ENCODE measurements at regions not wholly inside any gene's neighbourhood (a gene's known extent, or its start where the extent isn't known, plus 50 kb on each side); places are given as distances from the start of the nearest gene placed in this dataset.

DNA sequence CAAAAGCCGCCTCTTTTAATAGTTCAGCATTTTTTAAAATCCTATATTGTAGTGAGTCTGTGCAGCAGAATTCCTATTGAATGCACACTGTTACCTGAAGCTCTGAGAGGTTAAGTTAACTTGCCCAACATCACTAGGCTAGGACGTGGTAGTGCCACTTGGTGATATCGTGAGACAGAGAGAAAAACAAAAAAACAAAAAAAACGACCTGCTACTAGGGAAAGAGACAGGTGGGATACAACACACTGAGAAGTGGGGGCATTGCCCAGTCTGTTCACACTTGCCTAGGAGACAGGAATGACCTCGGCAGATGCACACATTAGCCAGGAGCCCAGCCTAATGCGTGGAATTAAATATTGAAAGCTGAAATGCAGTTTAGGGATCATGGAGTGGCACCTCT, 129.7 kb upstream of the CCND2 start:
- H3K4me1 ChIP-seq (ENCODE audit: control insufficient read depth, insufficient read depth, low read length): no peaks in the 10 kb centered on the region
- POLR2A ChIA-PET: no interaction called here
- H3K36me3 ChIP-seq (ENCODE audit: control insufficient read depth in 2 of 2, insufficient read depth in 1 of 2, low read length in 2 of 2): no peaks in the 10 kb centered on the region
- no peak overlapping the region for H3K4me3 ChIP-seq (ENCODE audit: low read depth, low read length)
- H3K27ac ChIP-seq (ENCODE audit: extremely low read depth, low read depth, low read length): no peak overlapping the region
- H3K9me3 ChIP-seq (ENCODE audit: control insufficient read depth, insufficient read depth, low read depth, low read length): no peaks in the 10 kb centered on the region
- CTCF ChIA-PET: interaction anchor here (1.2 kb wide), 1 partner anchor 36 kb away, joined by 3 read pairs; no protein-coding TSS in a partner anchor
- TF ChIP-seq TRIM28 (IDR thresholded peaks at IDR 0.05; ENCODE audit: borderline replicate concordance, low read length) (0 out of 2 replicates have a peak, but pooled peaks have one; percentile 40), ZNF133 (tag by site-specific recombination; IDR thresholded peaks at IDR 0.05) (peak; percentile 93), ZNF202 (tag by site-specific recombination; IDR thresholded peaks at IDR 0.05; ENCODE audit: borderline replicate concordance) (no peak), SETDB1 (IDR thresholded peaks at IDR 0.05; ENCODE audit: insufficient read length, low read length) (peak; percentile 34)

DNA sequence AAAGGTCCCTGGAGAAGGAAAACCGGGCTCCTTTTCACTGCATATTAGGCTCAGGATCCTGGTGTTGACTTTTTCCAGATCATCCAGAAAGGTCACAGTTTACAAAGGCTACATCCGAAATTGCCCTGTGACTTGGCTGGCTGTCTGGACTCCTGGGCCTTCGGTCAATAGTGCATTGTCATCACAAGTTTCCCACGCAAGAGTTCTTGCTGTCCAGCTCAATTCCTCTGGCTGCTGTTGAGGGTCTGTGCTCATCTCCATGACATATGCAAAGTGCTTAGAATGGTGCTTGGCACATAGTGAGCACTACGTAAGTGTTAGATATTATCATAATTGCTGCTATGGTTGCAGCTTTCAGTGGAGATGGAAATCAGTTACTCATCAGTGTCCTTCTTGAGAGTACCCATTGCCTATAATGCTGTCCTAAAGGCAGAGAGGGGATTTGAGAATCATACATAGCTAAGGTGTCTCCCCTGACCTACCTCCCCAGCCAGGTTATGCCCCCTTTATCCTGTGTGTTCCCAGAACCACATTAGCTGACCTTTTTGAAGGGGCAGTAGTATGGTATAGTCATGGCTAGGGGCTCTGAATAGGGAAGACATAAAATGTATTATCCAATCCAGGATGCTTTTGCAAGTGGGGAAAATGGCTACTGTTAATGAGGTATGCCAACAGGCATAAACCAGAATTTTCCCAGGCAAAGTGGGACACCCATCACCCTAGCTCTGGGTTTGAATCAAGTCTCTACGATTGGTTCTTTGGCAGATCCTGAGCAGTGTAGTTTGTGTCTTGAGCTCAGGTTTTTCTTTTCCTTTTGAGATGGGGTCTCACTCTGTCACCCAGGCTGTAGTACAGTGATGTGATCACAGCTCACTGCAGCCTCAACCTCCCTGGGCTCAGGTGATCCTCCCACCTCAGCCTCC, 132.0 kb upstream of the CCND2 start:
- no peaks in the 10 kb centered on the region for H3K36me3 ChIP-seq (ENCODE audit: control insufficient read depth in 2 of 2, insufficient read depth in 1 of 2, low read length in 2 of 2)
- H3K4me1 ChIP-seq (ENCODE audit: control insufficient read depth, insufficient read depth, low read length): no peaks in the 10 kb centered on the region
- no peak overlapping the region for H3K27ac ChIP-seq (ENCODE audit: extremely low read depth, low read depth, low read length)
- no peak overlapping the region for H3K4me3 ChIP-seq (ENCODE audit: low read depth, low read length)
- ChIA-PET POLR2A (no interaction called here), CTCF (interaction anchor here (0.6 to 0.8 kb wide), 2 partner anchors 17 to 139 kb away, joined by 3 to 4 read pairs; no protein-coding TSS in a partner anchor)
- H3K9me3 ChIP-seq (ENCODE audit: control insufficient read depth, insufficient read depth, low read depth, low read length): no peaks in the 10 kb centered on the region
- no peak for TF ChIP-seq KLF7 (tag by site-specific recombination; IDR thresholded peaks at IDR 0.05; ENCODE audit: borderline replicate concordance)
- no peak for TF ChIP-seq ZNF76 (tag by site-specific recombination; IDR thresholded peaks at IDR 0.05; ENCODE audit: borderline replicate concordance, low read depth)
- no peak for TF ChIP-seq ZNF433 (tag by site-specific recombination; IDR thresholded peaks at IDR 0.05; ENCODE audit: low read depth)
- TF ChIP-seq ZNF169 (tag by site-specific recombination; IDR thresholded peaks at IDR 0.05): no peak
- TF ChIP-seq, protein P1, sequence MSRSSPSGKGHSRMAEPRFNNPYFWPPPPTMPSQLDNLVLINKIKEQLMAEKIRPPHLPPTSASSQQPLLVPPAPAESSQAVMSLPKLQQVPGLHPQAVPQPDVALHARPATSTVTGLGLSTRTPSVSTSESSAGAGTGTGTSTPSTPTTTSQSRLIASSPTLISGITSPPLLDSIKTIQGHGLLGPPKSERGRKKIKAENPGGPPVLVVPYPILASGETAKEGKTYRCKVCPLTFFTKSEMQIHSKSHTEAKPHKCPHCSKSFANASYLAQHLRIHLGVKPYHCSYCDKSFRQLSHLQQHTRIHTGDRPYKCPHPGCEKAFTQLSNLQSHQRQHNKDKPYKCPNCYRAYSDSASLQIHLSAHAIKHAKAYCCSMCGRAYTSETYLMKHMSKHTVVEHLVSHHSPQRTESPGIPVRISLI (tag by site-specific recombination; IDR thresholded peaks at IDR 0.05): no peak
- no peak for TF ChIP-seq ZNF548 (tag by site-specific recombination; IDR thresholded peaks at IDR 0.05)
- TF ChIP-seq, protein P2, sequence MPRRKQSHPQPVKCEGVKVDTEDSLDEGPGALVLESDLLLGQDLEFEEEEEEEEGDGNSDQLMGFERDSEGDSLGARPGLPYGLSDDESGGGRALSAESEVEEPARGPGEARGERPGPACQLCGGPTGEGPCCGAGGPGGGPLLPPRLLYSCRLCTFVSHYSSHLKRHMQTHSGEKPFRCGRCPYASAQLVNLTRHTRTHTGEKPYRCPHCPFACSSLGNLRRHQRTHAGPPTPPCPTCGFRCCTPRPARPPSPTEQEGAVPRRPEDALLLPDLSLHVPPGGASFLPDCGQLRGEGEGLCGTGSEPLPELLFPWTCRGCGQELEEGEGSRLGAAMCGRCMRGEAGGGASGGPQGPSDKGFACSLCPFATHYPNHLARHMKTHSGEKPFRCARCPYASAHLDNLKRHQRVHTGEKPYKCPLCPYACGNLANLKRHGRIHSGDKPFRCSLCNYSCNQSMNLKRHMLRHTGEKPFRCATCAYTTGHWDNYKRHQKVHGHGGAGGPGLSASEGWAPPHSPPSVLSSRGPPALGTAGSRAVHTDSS (tag by site-specific recombination; IDR thresholded peaks at IDR 0.05): no peak
- TF ChIP-seq, protein P3, sequence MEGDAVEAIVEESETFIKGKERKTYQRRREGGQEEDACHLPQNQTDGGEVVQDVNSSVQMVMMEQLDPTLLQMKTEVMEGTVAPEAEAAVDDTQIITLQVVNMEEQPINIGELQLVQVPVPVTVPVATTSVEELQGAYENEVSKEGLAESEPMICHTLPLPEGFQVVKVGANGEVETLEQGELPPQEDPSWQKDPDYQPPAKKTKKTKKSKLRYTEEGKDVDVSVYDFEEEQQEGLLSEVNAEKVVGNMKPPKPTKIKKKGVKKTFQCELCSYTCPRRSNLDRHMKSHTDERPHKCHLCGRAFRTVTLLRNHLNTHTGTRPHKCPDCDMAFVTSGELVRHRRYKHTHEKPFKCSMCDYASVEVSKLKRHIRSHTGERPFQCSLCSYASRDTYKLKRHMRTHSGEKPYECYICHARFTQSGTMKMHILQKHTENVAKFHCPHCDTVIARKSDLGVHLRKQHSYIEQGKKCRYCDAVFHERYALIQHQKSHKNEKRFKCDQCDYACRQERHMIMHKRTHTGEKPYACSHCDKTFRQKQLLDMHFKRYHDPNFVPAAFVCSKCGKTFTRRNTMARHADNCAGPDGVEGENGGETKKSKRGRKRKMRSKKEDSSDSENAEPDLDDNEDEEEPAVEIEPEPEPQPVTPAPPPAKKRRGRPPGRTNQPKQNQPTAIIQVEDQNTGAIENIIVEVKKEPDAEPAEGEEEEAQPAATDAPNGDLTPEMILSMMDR (tag by site-specific recombination; IDR thresholded peaks at IDR 0.05): no peak
- TF ChIP-seq GLIS2 (tag by site-specific recombination; IDR thresholded peaks at IDR 0.05): no peak
- no peak for TF ChIP-seq ZNF623 (tag by site-specific recombination; IDR thresholded peaks at IDR 0.05)
- TF ChIP-seq ZNF140 (tag by site-specific recombination; IDR thresholded peaks at IDR 0.05): no peak
- TF ChIP-seq ZNF335 (tag by site-specific recombination; conservative IDR thresholded peaks at IDR 0.05): no peak
- TF ChIP-seq ZNF529 (tag by site-specific recombination; IDR thresholded peaks at IDR 0.05; ENCODE audit: insufficient replicate concordance): no peak
- TF ChIP-seq, protein P4, sequence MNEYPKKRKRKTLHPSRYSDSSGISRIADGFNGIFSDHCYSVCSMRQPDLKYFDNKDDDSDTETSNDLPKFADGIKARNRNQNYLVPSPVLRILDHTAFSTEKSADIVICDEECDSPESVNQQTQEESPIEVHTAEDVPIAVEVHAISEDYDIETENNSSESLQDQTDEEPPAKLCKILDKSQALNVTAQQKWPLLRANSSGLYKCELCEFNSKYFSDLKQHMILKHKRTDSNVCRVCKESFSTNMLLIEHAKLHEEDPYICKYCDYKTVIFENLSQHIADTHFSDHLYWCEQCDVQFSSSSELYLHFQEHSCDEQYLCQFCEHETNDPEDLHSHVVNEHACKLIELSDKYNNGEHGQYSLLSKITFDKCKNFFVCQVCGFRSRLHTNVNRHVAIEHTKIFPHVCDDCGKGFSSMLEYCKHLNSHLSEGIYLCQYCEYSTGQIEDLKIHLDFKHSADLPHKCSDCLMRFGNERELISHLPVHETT (tag by site-specific recombination; IDR thresholded peaks at IDR 0.05): no peak
- TF ChIP-seq, protein P5, sequence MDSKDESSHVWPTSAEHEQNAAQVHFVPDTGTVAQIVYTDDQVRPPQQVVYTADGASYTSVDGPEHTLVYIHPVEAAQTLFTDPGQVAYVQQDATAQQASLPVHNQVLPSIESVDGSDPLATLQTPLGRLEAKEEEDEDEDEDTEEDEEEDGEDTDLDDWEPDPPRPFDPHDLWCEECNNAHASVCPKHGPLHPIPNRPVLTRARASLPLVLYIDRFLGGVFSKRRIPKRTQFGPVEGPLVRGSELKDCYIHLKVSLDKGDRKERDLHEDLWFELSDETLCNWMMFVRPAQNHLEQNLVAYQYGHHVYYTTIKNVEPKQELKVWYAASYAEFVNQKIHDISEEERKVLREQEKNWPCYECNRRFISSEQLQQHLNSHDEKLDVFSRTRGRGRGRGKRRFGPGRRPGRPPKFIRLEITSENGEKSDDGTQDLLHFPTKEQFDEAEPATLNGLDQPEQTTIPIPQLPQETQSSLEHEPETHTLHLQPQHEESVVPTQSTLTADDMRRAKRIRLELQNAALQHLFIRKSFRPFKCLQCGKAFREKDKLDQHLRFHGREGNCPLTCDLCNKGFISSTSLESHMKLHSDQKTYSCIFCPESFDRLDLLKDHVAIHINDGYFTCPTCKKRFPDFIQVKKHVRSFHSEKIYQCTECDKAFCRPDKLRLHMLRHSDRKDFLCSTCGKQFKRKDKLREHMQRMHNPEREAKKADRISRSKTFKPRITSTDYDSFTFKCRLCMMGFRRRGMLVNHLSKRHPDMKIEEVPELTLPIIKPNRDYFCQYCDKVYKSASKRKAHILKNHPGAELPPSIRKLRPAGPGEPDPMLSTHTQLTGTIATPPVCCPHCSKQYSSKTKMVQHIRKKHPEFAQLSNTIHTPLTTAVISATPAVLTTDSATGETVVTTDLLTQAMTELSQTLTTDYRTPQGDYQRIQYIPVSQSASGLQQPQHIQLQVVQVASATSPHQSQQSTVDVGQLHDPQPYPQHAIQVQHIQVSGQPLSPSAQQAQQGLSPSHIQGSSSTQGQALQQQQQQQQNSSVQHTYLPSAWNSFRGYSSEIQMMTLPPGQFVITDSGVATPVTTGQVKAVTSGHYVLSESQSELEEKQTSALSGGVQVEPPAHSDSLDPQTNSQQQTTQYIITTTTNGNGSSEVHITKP (tag by site-specific recombination; IDR thresholded peaks at IDR 0.05): no peak
- TF ChIP-seq ZNF239 (tag by site-specific recombination; IDR thresholded peaks at IDR 0.05): no peak
- TF ChIP-seq, protein P6, sequence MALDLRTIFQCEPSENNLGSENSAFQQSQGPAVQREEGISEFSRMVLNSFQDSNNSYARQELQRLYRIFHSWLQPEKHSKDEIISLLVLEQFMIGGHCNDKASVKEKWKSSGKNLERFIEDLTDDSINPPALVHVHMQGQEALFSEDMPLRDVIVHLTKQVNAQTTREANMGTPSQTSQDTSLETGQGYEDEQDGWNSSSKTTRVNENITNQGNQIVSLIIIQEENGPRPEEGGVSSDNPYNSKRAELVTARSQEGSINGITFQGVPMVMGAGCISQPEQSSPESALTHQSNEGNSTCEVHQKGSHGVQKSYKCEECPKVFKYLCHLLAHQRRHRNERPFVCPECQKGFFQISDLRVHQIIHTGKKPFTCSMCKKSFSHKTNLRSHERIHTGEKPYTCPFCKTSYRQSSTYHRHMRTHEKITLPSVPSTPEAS (tag by site-specific recombination; IDR thresholded peaks at IDR 0.05): no peak
- TF ChIP-seq ZNF423 (tag by site-specific recombination; IDR thresholded peaks at IDR 0.05): no peak
- no peak for TF ChIP-seq SP7 (tag by site-specific recombination; IDR thresholded peaks at IDR 0.05)
